GM18502 (cell line): ENCODE measurements at regions not wholly inside any gene's neighbourhood (a gene's known extent, or its start where the extent isn't known, plus 50 kb on each side); places are given as distances from the start of the nearest gene placed in this dataset.

Experiments used
- ATAC-seq: cut with Tn5 transposase; IDR thresholded peaks from one replicate; pipeline ENCODE4 v1.9.1; 2021; ENCODE audit warnings: mild to moderate bottlenecking; ENCODE audit not compliant: unreplicated experiment, poor library complexity

DNA sequence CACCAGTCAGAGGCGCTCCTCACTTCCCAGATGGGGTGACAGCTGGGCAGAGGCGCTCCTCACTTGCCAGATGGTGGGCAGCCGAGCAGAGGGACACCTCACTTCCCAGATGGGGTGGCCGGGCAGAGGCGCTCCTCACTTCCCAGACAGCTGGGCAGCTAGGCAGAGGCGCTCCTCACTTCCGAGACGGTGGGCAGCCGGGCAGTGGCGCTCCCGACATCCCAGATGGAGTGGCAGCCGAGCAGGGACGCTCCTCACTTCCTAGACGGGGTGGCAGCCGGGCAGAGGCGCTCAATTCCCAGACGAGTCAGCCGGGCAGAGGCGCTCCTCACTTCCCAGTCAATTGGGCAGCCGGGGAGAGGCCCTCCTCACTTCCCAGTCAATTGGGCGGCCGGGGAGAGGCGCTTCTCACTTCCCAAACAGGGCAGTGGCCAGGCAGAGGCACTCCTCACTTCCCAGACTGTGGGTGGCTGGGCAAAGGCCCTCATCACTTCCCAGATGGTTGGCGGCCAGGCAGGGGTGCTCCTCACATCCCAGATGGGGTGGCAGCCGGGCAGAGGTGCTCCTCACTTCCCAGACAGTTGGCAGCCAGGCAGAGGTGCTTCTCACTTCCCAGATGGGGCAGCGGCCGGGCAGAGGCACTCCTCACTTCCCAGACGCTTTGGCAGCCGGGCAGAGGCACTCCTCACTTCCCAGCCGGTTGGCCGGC, 143.8 kb upstream of the ARID2 start:
- no peak for ATAC-seq

GRCh38 chr12:45586486-45586885, 143.0 kb upstream of the ARID2 start:
- no peak for ATAC-seq

- ATAC-seq, result no peak
Measured at GRCh38 chr12:45587012-45587411, 142.5 kb upstream of the ARID2 start.

DNA sequence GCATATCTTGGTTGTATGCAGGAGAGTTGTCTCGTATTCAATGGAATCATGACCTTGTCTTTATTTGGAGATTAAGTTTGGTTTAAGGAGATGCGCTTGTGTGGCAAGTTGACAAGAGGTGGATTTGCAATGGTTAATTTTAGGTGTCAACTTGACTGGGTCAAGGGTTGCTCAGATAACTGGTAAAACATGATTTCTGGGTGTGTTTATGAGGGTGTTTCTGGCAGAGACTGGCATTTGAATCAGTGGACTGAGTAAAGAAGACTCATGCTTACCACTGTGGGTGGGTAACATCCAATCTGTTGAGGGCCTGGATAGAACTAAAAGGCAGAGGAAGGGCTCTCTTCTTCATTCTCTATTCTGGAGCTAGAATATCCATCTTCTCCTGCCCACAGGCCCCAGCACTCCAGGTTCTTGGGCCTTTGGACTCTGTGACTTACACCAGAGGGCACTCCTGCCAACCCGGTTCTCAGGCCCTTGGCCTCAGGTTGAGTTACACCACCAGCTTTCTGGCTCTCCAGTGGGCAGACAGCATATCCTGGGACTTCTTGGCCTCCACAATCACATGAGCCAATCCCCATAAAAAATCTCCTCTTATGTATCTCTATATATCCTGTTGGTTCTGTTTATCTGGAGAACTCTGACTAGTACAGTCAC, 141.5 kb upstream of the ARID2 start:
- no peak for ATAC-seq

DNA sequence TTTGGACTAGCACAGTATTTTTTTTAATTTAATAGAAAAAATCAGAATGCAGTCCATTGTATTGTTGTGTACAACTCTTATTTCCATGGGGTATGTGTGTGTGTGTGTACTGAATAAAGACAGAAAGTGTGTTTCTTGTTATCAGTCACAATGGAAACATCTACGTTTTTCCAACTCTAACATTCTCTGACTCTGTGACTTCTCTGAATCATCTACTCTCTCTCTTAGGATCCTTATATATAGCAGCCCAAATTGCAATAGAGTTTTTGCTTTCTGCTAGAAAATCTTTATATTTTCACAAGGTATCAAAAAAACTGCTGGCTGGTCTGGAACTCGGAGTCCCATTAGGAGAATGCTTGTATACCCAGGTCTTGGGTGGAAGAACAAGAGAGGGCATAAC, 138.9 kb upstream of the ARID2 start:
- ATAC-seq, result no peak

GRCh38 chr12:45591635-45592034, 137.9 kb upstream of the ARID2 start:
- no peak for ATAC-seq

- ATAC-seq, result no peak
Measured at GRCh38 chr12:45596366-45596765, 133.1 kb upstream of the ARID2 start.

DNA sequence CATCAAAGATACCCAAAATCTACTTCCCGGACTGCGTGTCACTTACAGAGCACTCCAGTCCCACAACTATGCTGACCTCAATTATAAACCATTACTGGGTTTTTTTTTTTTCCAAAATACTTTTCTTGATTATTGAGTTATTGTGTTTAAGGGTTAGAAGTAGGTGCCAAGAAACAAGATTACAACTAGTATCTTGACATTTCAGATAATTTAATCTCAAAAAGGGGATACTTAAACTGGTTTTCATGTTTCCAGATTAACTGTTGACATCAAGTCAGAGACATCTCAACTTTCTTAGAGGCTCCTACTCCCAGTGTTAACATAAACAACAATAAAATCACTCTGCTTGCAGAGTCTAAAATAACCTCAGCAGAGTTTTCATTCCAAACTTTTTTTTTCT, 131.2 kb upstream of the ARID2 start:
- no peak for ATAC-seq

DNA sequence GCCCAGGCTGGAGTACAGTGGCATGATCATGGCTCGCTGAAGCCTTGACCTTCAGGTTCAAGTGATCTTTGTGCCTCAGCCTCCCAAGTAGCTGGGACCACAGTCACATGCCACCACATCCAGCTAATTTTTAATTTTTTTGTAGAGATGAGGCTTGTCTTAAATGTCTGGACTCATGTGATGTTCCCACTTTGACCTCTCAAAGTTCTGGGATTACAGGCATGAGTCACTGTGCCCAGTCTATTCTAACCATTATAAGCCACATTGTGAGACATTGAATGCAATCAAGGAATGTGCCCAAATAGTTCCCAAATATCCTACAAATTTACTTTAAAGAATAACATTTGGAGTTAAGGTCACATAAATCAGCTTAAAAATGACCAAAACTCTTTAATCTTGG, 130.7 kb upstream of the ARID2 start:
- ATAC-seq, result no peak

GRCh38 chr12:45599196-45599595, 130.3 kb upstream of the ARID2 start:
- ATAC-seq, result no peak

- ATAC-seq, result no peak
Measured at GRCh38 chr12:45601390-45601789, 128.1 kb upstream of the ARID2 start.

- no peak for ATAC-seq
Measured at GRCh38 chr12:45601888-45602287, 127.6 kb upstream of the ARID2 start.

DNA sequence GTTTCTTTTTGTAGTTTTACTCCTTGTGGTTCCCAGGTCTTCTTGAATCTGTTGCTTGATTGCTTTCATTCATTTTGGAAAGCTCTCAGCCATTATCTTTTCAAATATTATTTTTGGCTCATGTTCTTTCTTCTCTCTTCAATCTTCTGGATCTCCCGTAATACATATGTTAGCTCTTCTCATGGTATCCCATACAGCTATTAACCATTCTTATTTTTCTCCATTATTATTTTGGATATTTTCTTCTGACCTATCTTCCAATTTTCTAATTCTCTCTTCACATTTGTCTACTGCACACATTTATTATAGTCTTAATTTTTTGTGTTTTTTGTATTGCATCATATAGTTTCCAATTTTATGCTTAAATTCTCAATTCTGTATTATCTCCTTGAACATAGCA, 123.9 kb upstream of the ARID2 start:
- ATAC-seq, result no peak

DNA sequence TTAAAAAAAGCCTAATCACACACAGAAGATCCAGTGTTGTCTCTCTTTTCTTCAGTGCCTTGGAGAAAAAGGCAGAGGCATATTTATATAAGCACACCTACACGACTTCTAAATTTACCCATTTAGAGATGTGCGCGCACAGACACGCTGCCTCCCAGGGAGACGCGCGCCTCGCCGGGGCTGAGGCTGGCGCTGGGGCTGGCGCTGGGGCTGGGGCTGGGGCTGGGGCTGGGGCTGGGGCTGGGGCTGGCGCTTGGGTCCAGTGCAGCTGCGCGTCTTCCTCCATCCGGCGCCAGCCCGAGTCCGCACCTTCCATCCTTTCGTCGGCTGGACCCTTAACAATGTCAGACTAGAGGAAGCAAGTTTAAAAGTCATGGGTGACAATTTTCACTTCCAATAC, 118.4 kb upstream of the ARID2 start:
- ATAC-seq, result no peak

DNA sequence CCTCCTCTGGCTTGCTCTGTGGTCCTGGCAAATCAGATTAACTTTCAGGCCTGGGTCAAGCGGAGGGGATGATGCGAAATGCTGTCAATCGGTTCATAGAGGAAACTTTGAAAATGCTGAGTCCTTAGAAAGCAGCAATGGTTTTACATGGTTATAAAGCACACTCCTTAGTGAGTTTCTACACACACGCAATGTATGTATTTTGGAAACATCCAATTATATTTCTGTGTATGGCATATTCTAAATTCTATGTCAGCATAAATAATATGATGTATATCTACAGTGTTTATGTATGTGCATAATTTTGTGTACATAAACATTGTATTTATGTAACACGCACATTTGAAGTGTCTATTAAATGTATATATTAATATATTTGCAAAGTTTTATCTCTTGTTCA, 118.0 kb upstream of the ARID2 start:
- ATAC-seq, result no peak

GRCh38 chr12:45612044-45612794, 117.3 kb upstream of the ARID2 start:
- no peak for ATAC-seq

GRCh38 chr12:45613296-45613695, 116.2 kb upstream of the ARID2 start:
- ATAC-seq, result no peak

DNA sequence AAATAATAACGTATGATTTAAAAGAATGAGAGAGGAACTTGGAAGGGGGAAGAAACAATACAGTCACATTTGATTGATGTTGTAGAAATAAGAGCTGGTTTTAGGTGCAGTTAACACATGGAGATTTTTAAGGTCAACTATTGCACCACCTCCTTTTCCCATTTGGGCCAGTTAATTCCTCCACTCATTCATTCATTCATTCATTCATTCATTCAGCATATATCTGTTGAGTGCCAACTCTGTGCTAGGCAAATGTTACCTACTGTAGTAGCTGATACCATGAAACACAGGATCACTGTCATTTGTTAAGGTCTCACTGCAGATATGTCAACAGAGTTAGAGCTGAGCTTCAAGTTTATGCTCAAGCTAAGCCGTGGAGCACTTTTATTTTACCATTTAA, 115.7 kb upstream of the ARID2 start:
- ATAC-seq, result no peak

- ATAC-seq, result no peak
Measured at GRCh38 chr12:45615268-45615667, 114.2 kb upstream of the ARID2 start.

DNA sequence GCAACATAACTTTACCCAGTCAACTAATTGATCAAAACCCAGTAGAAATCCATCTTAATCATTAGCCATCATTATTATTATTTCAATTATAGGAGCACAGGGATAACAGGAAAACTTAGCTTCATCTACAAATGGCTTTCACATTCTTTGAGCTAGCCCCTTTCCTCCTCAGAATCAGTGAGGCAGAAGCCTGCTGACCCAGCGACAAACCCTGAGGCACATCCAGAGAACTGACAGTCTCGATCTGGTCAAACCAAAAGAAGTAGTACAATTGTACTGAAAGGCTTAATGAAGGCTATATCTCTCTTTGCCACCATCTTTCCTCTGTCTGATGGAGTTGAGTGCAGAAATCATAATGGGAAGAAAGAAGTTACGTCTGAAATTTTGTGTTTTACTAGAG, 109.8 kb upstream of the ARID2 start:
- ATAC-seq, result no peak

- ATAC-seq, result no peak
Measured at GRCh38 chr12:45621703-45622102, 107.8 kb upstream of the ARID2 start.
